Mesendoderm (in vitro differentiated cells): ENCODE measurements at regions not wholly inside any gene's neighbourhood (a gene's known extent, or its start where the extent isn't known, plus 50 kb on each side); places are given as distances from the start of the nearest gene placed in this dataset.

Experiments used
- DNase-seq: peaks from one replicate; pipeline ENCODE4 v3.0.0; 2013
- H2AK5ac ChIP-seq: 2 replicates; pipeline ENCODE4 v1.6.1; 2013; ENCODE audit warnings: low read length, inconsistent platforms
- H2BK120ac ChIP-seq: 2 replicates; pipeline ENCODE4 v1.6.1; 2013; ENCODE audit warnings: low read depth, mild to moderate bottlenecking, low read length, moderate library complexity, mixed read lengths
- H2BK15ac ChIP-seq: replicated peaks from 2 replicates; pipeline ENCODE4 v1.6.1; 2013; ENCODE audit warnings: low read depth, mild to moderate bottlenecking, moderate library complexity
- H2BK5ac ChIP-seq: 2 replicates; pipeline ENCODE4 v1.6.1; 2013; ENCODE audit warnings: low read length, inconsistent platforms
- H3K18ac ChIP-seq: 2 replicates; pipeline ENCODE4 v1.6.1; 2013; ENCODE audit warnings: mild to moderate bottlenecking, low read length, mixed read lengths
- H3K23ac ChIP-seq: one replicate; pipeline ENCODE4 v1.6.1; 2013; ENCODE audit warnings: low read length
- H3K27ac ChIP-seq: 2 replicates; pipeline ENCODE4 v1.5.1; 2013; ENCODE audit warnings: low read depth, mild to moderate bottlenecking, inconsistent platforms, low read length, moderate library complexity
- H3K27me3 ChIP-seq: 2 replicates; pipeline ENCODE4 v1.6.1; 2013; ENCODE audit warnings: low read length, control low read depth, mild to moderate bottlenecking, inconsistent platforms; ENCODE audit not compliant: insufficient read depth, poor library complexity
- H3K36me3 ChIP-seq: 2 replicates; pipeline ENCODE4 v1.6.1; 2013; ENCODE audit warnings: low read length, inconsistent platforms; ENCODE audit not compliant: control insufficient read depth, insufficient read depth
- H3K4ac ChIP-seq: one replicate; pipeline ENCODE4 v1.6.1; 2013; ENCODE audit warnings: low read depth, mild to moderate bottlenecking, low read length, moderate library complexity
- H3K4me1 ChIP-seq: 2 replicates; pipeline ENCODE4 v1.6.1; 2013; ENCODE audit warnings: low read depth, low read length, inconsistent platforms; ENCODE audit not compliant: control insufficient read depth
- H3K4me2 ChIP-seq: 2 replicates; pipeline ENCODE4 v1.6.1; 2013; ENCODE audit warnings: low read length
- H3K4me3 ChIP-seq: 2 replicates; pipeline ENCODE4 v1.5.1; 2013; ENCODE audit warnings: mild to moderate bottlenecking, low read length
- H3K56ac ChIP-seq: one replicate; pipeline ENCODE4 v1.6.1; 2013; ENCODE audit warnings: low read length
- H3K79me1 ChIP-seq: 2 replicates; pipeline ENCODE4 v1.6.1; 2013; ENCODE audit warnings: low read length, inconsistent platforms
- H3K79me2 ChIP-seq: 2 replicates; pipeline ENCODE4 v1.6.1; 2013; ENCODE audit warnings: mild to moderate bottlenecking, low read length; ENCODE audit not compliant: control insufficient read depth, insufficient read depth
- H3K9ac ChIP-seq: 2 replicates; pipeline ENCODE4 v1.6.1; 2013; ENCODE audit warnings: low read length, inconsistent platforms
- H4K5ac ChIP-seq: one replicate; pipeline ENCODE4 v1.6.1; 2013; ENCODE audit warnings: low read length
- H4K8ac ChIP-seq: one replicate; pipeline ENCODE4 v1.6.1; 2013; ENCODE audit warnings: low read depth, mild to moderate bottlenecking, control low read depth, low read length, moderate library complexity
- WGBS: extraction: QIAGEN DNeasy Blood & Tissue Kit; methylation state at CpG from one replicate; pipeline ENCODE4 v1.1.7; 2013; ENCODE audit warnings: low lambda C conversion rate, missing lambda C conversion rate; ENCODE audit not compliant: insufficient coverage; ENCODE audit errors: extremely low coverage; 5-methylcytosine and 5-hydroxymethylcytosine counted together

- no peaks in the 10 kb centered on the region for H3K27me3 ChIP-seq
- no peak overlapping the region for H3K27ac ChIP-seq
- no peak for DNase-seq
Observed at GRCh38 chr2:8334866-8335325, 347.0 kb upstream of the ID2 start.

GRCh38 chr2:8335801-8336200 lies 346.1 kb upstream of the ID2 start:
- no peak overlapping the region for H3K4me3 ChIP-seq
- H3K79me1 ChIP-seq: no peaks in the 10 kb centered on the region
- H3K9ac ChIP-seq: no peak overlapping the region
- no peaks in the 10 kb centered on the region for H3K79me2 ChIP-seq
- H4K5ac ChIP-seq: no peak overlapping the region
- no peaks in the 10 kb centered on the region for H3K4me1 ChIP-seq
- H2AK5ac ChIP-seq: no peak overlapping the region
- H3K36me3 ChIP-seq: no peaks in the 10 kb centered on the region
- H2BK5ac ChIP-seq: no peak overlapping the region
- no peak overlapping the region for H3K4ac ChIP-seq
- no peak overlapping the region for H3K4me2 ChIP-seq
- no peaks in the 10 kb centered on the region for H3K27me3 ChIP-seq
- no peak overlapping the region for H4K8ac ChIP-seq
- no peak overlapping the region for H3K27ac ChIP-seq
- H3K18ac ChIP-seq: no peak overlapping the region
- no peak for DNase-seq
- H3K23ac ChIP-seq: no peak overlapping the region
- H2BK120ac ChIP-seq: no peak overlapping the region
- no peak overlapping the region for H2BK15ac ChIP-seq
- no peak overlapping the region for H3K56ac ChIP-seq
- no CpG with 5 or more reads among the region's 8 CpGs for WGBS

More at GRCh38 chr2:8334866-8335325, 347.0 kb upstream of the ID2 start:
- H3K4ac ChIP-seq: no peak overlapping the region
- no peak overlapping the region for H4K8ac ChIP-seq
- no CpG with 5 or more reads among the region's 12 CpGs for WGBS
- no peak overlapping the region for H3K4me3 ChIP-seq
- no peaks in the 10 kb centered on the region for H3K4me1 ChIP-seq
- no peak overlapping the region for H3K18ac ChIP-seq
- H3K56ac ChIP-seq: no peak overlapping the region
- no peak overlapping the region for H2BK120ac ChIP-seq
- H4K5ac ChIP-seq: no peak overlapping the region
- H3K4me2 ChIP-seq: no peak overlapping the region
- H3K79me1 ChIP-seq: no peaks in the 10 kb centered on the region
- no peak overlapping the region for H2AK5ac ChIP-seq
- no peaks in the 10 kb centered on the region for H3K36me3 ChIP-seq
- no peak overlapping the region for H2BK15ac ChIP-seq
- H3K9ac ChIP-seq: no peak overlapping the region
- H3K23ac ChIP-seq: no peak overlapping the region
- no peaks in the 10 kb centered on the region for H3K79me2 ChIP-seq
- no peak overlapping the region for H2BK5ac ChIP-seq

DNA sequence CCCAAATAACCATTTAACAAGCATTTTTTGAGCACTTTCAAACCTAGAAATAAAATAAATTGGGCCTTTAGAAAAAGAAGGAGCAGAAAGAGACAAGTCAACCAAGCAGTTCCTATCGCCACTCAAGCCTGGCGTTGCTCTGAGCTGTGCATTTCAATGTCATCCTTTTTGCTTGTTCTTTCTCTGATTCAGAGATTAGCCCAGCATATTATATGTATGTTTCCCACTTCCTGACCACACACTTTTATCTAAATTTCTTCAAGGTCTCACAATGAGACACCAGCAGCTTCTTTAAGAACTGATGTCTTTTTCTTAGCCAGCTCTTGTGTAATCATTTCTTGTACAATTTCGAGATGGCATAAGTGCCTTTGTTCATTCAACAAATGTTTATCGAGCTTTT lies 344.5 kb upstream of the ID2 start:
- Histone ChIP-seq H2BK120ac (no peak overlapping the region), H3K79me2 (no peaks in the 10 kb centered on the region), H3K4ac (no peak overlapping the region), H3K4me1 (no peaks in the 10 kb centered on the region), H3K4me3 (no peak overlapping the region), H4K8ac (no peak overlapping the region), H3K27me3 (no peaks in the 10 kb centered on the region), H3K4me2 (no peak overlapping the region), H4K5ac (no peak overlapping the region), H2BK5ac (no peak overlapping the region), H2AK5ac (no peak overlapping the region), H3K27ac (no peak overlapping the region), H3K23ac (no peak overlapping the region), H3K36me3 (no peaks in the 10 kb centered on the region), H3K9ac (no peak overlapping the region), H3K18ac (no peak overlapping the region), H3K56ac (no peak overlapping the region), H2BK15ac (no peak overlapping the region), H3K79me1 (no peaks in the 10 kb centered on the region)
- DNase-seq: no peak
- WGBS: no CpG with 5 or more reads among the region's 4 CpGs

GRCh38 chr2:8342407-8342806 lies 339.4 kb upstream of the ID2 start:
- no peak overlapping the region for H4K8ac ChIP-seq
- no CpG with 5 or more reads among the region's 3 CpGs for WGBS
- no peak overlapping the region for H3K18ac ChIP-seq
- no peak overlapping the region for H3K4ac ChIP-seq
- H3K27ac ChIP-seq: no peak overlapping the region
- no peak overlapping the region for H3K9ac ChIP-seq
- H3K79me1 ChIP-seq: no peaks in the 10 kb centered on the region
- no peak overlapping the region for H3K4me3 ChIP-seq
- no peak overlapping the region for H3K56ac ChIP-seq
- H4K5ac ChIP-seq: no peak overlapping the region
- no peaks in the 10 kb centered on the region for H3K36me3 ChIP-seq
- H3K27me3 ChIP-seq: no peaks in the 10 kb centered on the region
- no peaks in the 10 kb centered on the region for H3K79me2 ChIP-seq
- DNase-seq: no peak
- no peak overlapping the region for H3K23ac ChIP-seq
- no peaks in the 10 kb centered on the region for H3K4me1 ChIP-seq
- H2BK120ac ChIP-seq: no peak overlapping the region
- no peak overlapping the region for H2BK15ac ChIP-seq
- H2BK5ac ChIP-seq: no peak overlapping the region
- no peak overlapping the region for H3K4me2 ChIP-seq
- no peak overlapping the region for H2AK5ac ChIP-seq

DNA sequence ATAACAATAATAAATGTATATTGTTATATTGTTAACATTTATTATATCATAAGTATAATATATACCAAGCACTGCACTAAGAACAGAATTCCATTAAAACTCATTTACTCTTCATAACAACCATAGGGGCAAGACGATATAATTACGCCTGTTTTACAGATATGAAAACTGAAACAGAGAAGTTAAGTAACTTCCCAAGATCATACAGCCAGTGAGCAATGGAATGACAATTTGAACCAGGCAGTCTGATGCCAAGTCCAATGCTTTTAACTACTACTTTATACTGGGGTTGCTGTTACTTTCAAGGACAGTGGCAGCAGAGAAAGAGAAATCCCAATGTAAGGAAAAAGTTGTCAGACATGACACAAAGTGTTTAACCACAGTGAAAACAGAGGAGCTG lies 338.8 kb upstream of the ID2 start:
- no peak overlapping the region for H3K18ac ChIP-seq
- H3K23ac ChIP-seq: no peak overlapping the region
- no peak overlapping the region for H3K9ac ChIP-seq
- no peak overlapping the region for H3K4me3 ChIP-seq
- H3K27ac ChIP-seq: no peak overlapping the region
- no peaks in the 10 kb centered on the region for H3K27me3 ChIP-seq
- no peaks in the 10 kb centered on the region for H3K4me1 ChIP-seq
- no peak for DNase-seq
- no peaks in the 10 kb centered on the region for H3K79me2 ChIP-seq
- H2BK15ac ChIP-seq: no peak overlapping the region
- no peaks in the 10 kb centered on the region for H3K36me3 ChIP-seq
- H3K56ac ChIP-seq: no peak overlapping the region
- no peak overlapping the region for H2AK5ac ChIP-seq
- H3K4me2 ChIP-seq: no peak overlapping the region
- no CpG with 5 or more reads among the region's 2 CpGs for WGBS
- no peaks in the 10 kb centered on the region for H3K79me1 ChIP-seq
- H3K4ac ChIP-seq: no peak overlapping the region
- no peak overlapping the region for H2BK5ac ChIP-seq
- H2BK120ac ChIP-seq: no peak overlapping the region
- H4K5ac ChIP-seq: no peak overlapping the region
- no peak overlapping the region for H4K8ac ChIP-seq
